GM23338 (cell line): ENCODE measurements at regions not wholly inside any gene's neighbourhood (a gene's known extent, or its start where the extent isn't known, plus 50 kb on each side); places are given as distances from the start of the nearest gene placed in this dataset.

Experiments
- ATAC-seq: fragments of 200-7000 bp; cut with Tn5 transposase; 3 replicates; pipeline ENCODE4 v1.9.1; 2020
- DNase-seq: peaks from one replicate; pipeline ENCODE4 v3.0.0-alpha.2; 2015; ENCODE audit warnings: low spot score
- H2AFZ ChIP-seq: fragments of 200-600 bp; sonication (generic); 2 replicates; pipeline ENCODE4 v1.8.0; 2016; ENCODE audit warnings: antibody characterized with exemption, mild to moderate bottlenecking, moderate library complexity
- H3F3A ChIP-seq: fragments of 200-600 bp; sonication (generic); replicated peaks from 2 replicates; pipeline ENCODE4 v1.8.0; 2017; ENCODE audit warnings: antibody characterized with exemption, mixed run types, low read depth
- H3K27ac ChIP-seq: fragments of 200-600 bp; sonication (generic); 2 replicates; pipeline ENCODE4 v1.6.1; 2016; ENCODE audit warnings: low read depth
- H3K27me3 ChIP-seq: fragments of 200-600 bp; sonication (generic); 2 replicates; pipeline ENCODE4 v1.8.0; 2016; ENCODE audit warnings: mild to moderate bottlenecking, mixed run types, moderate library complexity; ENCODE audit not compliant: insufficient read depth
- H3K36me3 ChIP-seq: fragments of 200-600 bp; sonication (generic); 2 replicates; pipeline ENCODE4 v1.8.0; 2016; ENCODE audit warnings: mild to moderate bottlenecking; ENCODE audit not compliant: insufficient read depth
- H3K4me1 ChIP-seq: fragments of 200-600 bp; sonication (generic); 2 replicates; pipeline ENCODE4 v1.8.0; 2016; ENCODE audit warnings: mild to moderate bottlenecking, moderate library complexity; ENCODE audit not compliant: insufficient read depth
- H3K4me2 ChIP-seq: fragments of 200-600 bp; sonication (generic); 2 replicates; pipeline ENCODE4 v1.7.1; 2017; ENCODE audit warnings: mixed run types
- H3K4me3 ChIP-seq: fragments of 200-600 bp; sonication (generic); 2 replicates; pipeline ENCODE4 v1.6.1; 2016; ENCODE audit warnings: mixed run types
- H3K79me2 ChIP-seq: fragments of 200-600 bp; sonication (generic); replicated peaks from 2 replicates; pipeline ENCODE4 v1.8.0; 2017; ENCODE audit warnings: mild to moderate bottlenecking; ENCODE audit not compliant: insufficient read depth
- H3K9me2 ChIP-seq: fragments of 200-600 bp; sonication (generic); 2 replicates; pipeline ENCODE4 v1.8.0; 2017; ENCODE audit not compliant: insufficient read depth
- H4K20me1 ChIP-seq: fragments of 200-600 bp; sonication (generic); replicated peaks from 2 replicates; pipeline ENCODE4 v1.8.0; 2017; ENCODE audit warnings: mild to moderate bottlenecking; ENCODE audit not compliant: insufficient read depth
- H3K27ac Mint-ChIP-seq: 2 replicates; pipeline ENCODE4 v1.8.0; 2020; ENCODE audit warnings: inconsistent platforms, mild to moderate bottlenecking, moderate library complexity, mixed read lengths
- H3K27me3 Mint-ChIP-seq: 3 replicates; pipeline ENCODE4 v1.8.0; 2022; ENCODE audit warnings: low read depth, mild to moderate bottlenecking, moderate library complexity, mixed read lengths, inconsistent platforms; ENCODE audit not compliant: insufficient read depth, poor library complexity
- H3K36me3 Mint-ChIP-seq: 3 replicates; pipeline ENCODE4 v1.8.0; 2021; ENCODE audit warnings: low read depth, mild to moderate bottlenecking, inconsistent platforms, moderate library complexity, mixed read lengths
- H3K4me1 Mint-ChIP-seq: 3 replicates; pipeline ENCODE4 v1.8.0; 2020; ENCODE audit warnings: mild to moderate bottlenecking, inconsistent platforms, mixed read lengths
- H3K4me3 Mint-ChIP-seq: 3 replicates; pipeline ENCODE4 v1.8.0; 2021; ENCODE audit warnings: moderate library complexity, mild to moderate bottlenecking, inconsistent platforms, mixed read lengths
- H3K9me3 Mint-ChIP-seq: 3 replicates; pipeline ENCODE4 v1.8.0; 2020; ENCODE audit warnings: moderate library complexity, mild to moderate bottlenecking, inconsistent platforms, mixed read lengths
- CREB1 ChIP-seq: fragments of 250-450 bp; sonication (Bioruptor Pico); IDR thresholded peaks from 2 replicates; pipeline ENCODE4 v1.5.0; 2020; ENCODE audit warnings: low read depth, mild to moderate bottlenecking, moderate library complexity
- EZH2 ChIP-seq: fragments of 200-600 bp; sonication (generic); IDR thresholded peaks from one replicate; pipeline ENCODE4 v1.8.0; 2017; ENCODE audit warnings: antibody characterized with exemption, mild to moderate bottlenecking, low read depth; ENCODE audit not compliant: unreplicated experiment
- POLR2AphosphoS5 ChIP-seq: IDR thresholded peaks from 2 replicates; pipeline ENCODE4 v1.6.1; 2016; ENCODE audit warnings: antibody characterized with exemption, low read depth
- REST ChIP-seq: IDR thresholded peaks from one replicate; pipeline ENCODE4 v1.6.1; 2018; ENCODE audit warnings: antibody characterized with exemption; ENCODE audit not compliant: unreplicated experiment
- ZNF331 ChIP-seq: fragments of 250-450 bp; sonication (Bioruptor Pico); IDR thresholded peaks from 2 replicates; pipeline ENCODE4 v1.5.0; 2020; ENCODE audit warnings: low read depth, mild to moderate bottlenecking, moderate library complexity
- TF ChIP-seq, protein P1 (sequence below), 2 experiments: fragments of 200-600 bp in 1 of 2; sonication (generic) in 1 of 2; conservative IDR thresholded peaks; 2 replicates each; pipeline versions ENCODE4 v1.5.1 to v1.6.1; 2016 to 2017; ENCODE audit warnings: antibody characterized with exemption in 2 of 2, low read depth in 2 of 2, mild to moderate bottlenecking in 2 of 2, moderate library complexity in 1 of 2
- TF ChIP-seq, protein P2 (sequence below): IDR thresholded peaks from 2 replicates; pipeline ENCODE4 v1.6.1; 2016; ENCODE audit warnings: antibody characterized with exemption

DNA sequence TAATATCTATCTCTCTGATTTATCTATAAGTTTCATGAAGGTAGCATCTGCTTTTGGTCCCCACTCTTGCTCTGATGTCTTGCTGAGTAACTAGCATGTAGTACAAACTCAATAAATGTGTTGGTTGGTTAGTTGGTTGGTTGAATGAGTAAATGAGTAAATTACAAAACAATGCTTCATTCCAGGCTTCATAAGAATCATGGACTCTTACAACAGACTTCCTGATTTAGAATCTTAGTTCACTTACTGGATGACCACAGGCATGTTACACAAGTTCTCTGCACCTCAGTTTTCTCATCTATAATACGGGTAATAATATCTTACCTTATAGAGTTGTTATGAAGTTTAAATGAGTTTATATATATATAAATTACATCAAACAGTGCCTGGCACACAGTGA is 98.6 kb downstream of the ZNF281 start:
- DNase-seq (no peak), ATAC-seq (no peak)
- Histone ChIP-seq H4K20me1 (no peaks in the 10 kb centered on the region), H3F3A (no peaks in the 10 kb centered on the region), H2AFZ (no peak overlapping the region), H3K4me1 (peaks cover 10% of the 10 kb centered on the region), H3K4me2 (no peak overlapping the region), H3K36me3 (no peaks in the 10 kb centered on the region), H3K4me3 (no peak overlapping the region), H3K79me2 (no peaks in the 10 kb centered on the region), H3K27ac (no peak overlapping the region), H3K9me2 (no peaks in the 10 kb centered on the region), H3K27me3 (no peaks in the 10 kb centered on the region)
- no peaks in the 10 kb centered on the region for H3K9me3 Mint-ChIP-seq
- H3K36me3 Mint-ChIP-seq: no peaks in the 10 kb centered on the region
- TF ChIP-seq POLR2AphosphoS5 (no peak), CREB1 (no peak), EZH2 (no peak), REST (no peak)
- TF ChIP-seq, protein P1, sequence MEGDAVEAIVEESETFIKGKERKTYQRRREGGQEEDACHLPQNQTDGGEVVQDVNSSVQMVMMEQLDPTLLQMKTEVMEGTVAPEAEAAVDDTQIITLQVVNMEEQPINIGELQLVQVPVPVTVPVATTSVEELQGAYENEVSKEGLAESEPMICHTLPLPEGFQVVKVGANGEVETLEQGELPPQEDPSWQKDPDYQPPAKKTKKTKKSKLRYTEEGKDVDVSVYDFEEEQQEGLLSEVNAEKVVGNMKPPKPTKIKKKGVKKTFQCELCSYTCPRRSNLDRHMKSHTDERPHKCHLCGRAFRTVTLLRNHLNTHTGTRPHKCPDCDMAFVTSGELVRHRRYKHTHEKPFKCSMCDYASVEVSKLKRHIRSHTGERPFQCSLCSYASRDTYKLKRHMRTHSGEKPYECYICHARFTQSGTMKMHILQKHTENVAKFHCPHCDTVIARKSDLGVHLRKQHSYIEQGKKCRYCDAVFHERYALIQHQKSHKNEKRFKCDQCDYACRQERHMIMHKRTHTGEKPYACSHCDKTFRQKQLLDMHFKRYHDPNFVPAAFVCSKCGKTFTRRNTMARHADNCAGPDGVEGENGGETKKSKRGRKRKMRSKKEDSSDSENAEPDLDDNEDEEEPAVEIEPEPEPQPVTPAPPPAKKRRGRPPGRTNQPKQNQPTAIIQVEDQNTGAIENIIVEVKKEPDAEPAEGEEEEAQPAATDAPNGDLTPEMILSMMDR (conservative IDR thresholded peaks at IDR 0.05; ENCODE audit: low read depth in 2 of 2): no peak
- TF ChIP-seq, protein P2, sequence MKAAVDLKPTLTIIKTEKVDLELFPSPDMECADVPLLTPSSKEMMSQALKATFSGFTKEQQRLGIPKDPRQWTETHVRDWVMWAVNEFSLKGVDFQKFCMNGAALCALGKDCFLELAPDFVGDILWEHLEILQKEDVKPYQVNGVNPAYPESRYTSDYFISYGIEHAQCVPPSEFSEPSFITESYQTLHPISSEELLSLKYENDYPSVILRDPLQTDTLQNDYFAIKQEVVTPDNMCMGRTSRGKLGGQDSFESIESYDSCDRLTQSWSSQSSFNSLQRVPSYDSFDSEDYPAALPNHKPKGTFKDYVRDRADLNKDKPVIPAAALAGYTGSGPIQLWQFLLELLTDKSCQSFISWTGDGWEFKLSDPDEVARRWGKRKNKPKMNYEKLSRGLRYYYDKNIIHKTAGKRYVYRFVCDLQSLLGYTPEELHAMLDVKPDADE: no peak
- H3K4me3 Mint-ChIP-seq: no peak overlapping the region
- H3K4me1 Mint-ChIP-seq: peaks cover 18% of the 10 kb centered on the region
- no peak overlapping the region for H3K27ac Mint-ChIP-seq
- H3K27me3 Mint-ChIP-seq: peaks cover 5% of the 10 kb centered on the region

GRCh38 chr1:200310824-200311223 is 99.0 kb downstream of the ZNF281 start:
- Histone ChIP-seq H3K36me3 (no peaks in the 10 kb centered on the region), H3K4me2 (no peak overlapping the region), H3K27ac (no peak overlapping the region), H3K4me3 (no peak overlapping the region), H4K20me1 (no peaks in the 10 kb centered on the region), H3K79me2 (no peaks in the 10 kb centered on the region), H3K9me2 (no peaks in the 10 kb centered on the region), H3K4me1 (peaks cover 10% of the 10 kb centered on the region), H3K27me3 (no peaks in the 10 kb centered on the region), H3F3A (no peaks in the 10 kb centered on the region), H2AFZ (no peak overlapping the region)
- Mint-ChIP-seq H3K27me3 (peaks cover 5% of the 10 kb centered on the region), H3K9me3 (no peaks in the 10 kb centered on the region), H3K4me1 (peaks cover 18% of the 10 kb centered on the region), H3K27ac (no peak overlapping the region), H3K4me3 (no peak overlapping the region), H3K36me3 (no peaks in the 10 kb centered on the region)
- TF ChIP-seq, protein P1 (conservative IDR thresholded peaks at IDR 0.05; ENCODE audit: low read depth in 2 of 2): no peak
- TF ChIP-seq ZNF331 (CRISPR knock-in tag): no peak
- ATAC-seq (no peak), DNase-seq (no peak)
